Vagina (tissue), 2 donors: ENCODE measurements at regions not wholly inside any gene's neighbourhood (a gene's known extent, or its start where the extent isn't known, plus 50 kb on each side); places are given as distances from the start of the nearest gene placed in this dataset.

ENCODE experiments used
- DNase-seq, 2 donors: peaks; one replicate each; pipeline ENCODE4 v3.0.0-alpha.2; 2017; ENCODE audit errors: extremely low spot score in 2 of 2
- H3K27ac ChIP-seq: fragments of 200-600 bp; sonication (generic); one replicate; pipeline ENCODE4 v1.5.1; 2019
- H3K27me3 ChIP-seq: fragments of 200-600 bp; sonication (generic); one replicate; pipeline ENCODE4 v1.5.1; 2019
- H3K36me3 ChIP-seq, 2 donors: fragments of 200-600 bp; sonication (generic); one replicate each; pipeline ENCODE4 v1.5.1; 2017 to 2019
- H3K4me1 ChIP-seq: fragments of 200-600 bp; sonication (generic); one replicate; pipeline ENCODE4 v1.5.1; 2019
- H3K4me3 ChIP-seq, 2 donors: fragments of 200-600 bp; sonication (generic); 1 replicate in 1 of 2; 2 replicates in 1 of 2; pipeline ENCODE4 v1.5.1; 2016 to 2019
- H3K9me3 ChIP-seq: fragments of 200-600 bp; sonication (generic); one replicate; pipeline ENCODE4 v1.5.1; 2019
- POLR2A ChIP-seq, 2 donors: fragments of 450-650 bp; IDR thresholded peaks; one replicate each; pipeline ENCODE4 v1.6.1; 2017; ENCODE audit warnings: antibody characterized with exemption in 2 of 2, mild to moderate bottlenecking in 2 of 2, moderate library complexity in 2 of 2
- POLR2AphosphoS5 ChIP-seq, 2 donors: sonication (generic); formaldehyde crosslinking; IDR thresholded peaks; one replicate each; pipeline ENCODE4 v1.9.0; 2017; ENCODE audit warnings: antibody characterized with exemption in 2 of 2, mild to moderate bottlenecking in 2 of 2, low read depth in 1 of 2; ENCODE audit not compliant: insufficient read depth in 1 of 2
- intact Hi-C: fragments of 100-400 bp; cut with DNase I; formaldehyde crosslinking; loops from one replicate; pipeline ENCODE4 v1.15.1; 2023
- TF ChIP-seq, protein P1 (sequence below), 3 experiments: fragments of 450-650 bp in 2 of 3; fragments of 200-600 bp in 1 of 3; sonication (generic) in 1 of 3; IDR thresholded peaks; one replicate each; pipeline ENCODE4 v1.5.1; 2017 to 2019; ENCODE audit warnings: antibody characterized with exemption in 3 of 3, mild to moderate bottlenecking in 2 of 3, moderate library complexity in 2 of 3

DNA sequence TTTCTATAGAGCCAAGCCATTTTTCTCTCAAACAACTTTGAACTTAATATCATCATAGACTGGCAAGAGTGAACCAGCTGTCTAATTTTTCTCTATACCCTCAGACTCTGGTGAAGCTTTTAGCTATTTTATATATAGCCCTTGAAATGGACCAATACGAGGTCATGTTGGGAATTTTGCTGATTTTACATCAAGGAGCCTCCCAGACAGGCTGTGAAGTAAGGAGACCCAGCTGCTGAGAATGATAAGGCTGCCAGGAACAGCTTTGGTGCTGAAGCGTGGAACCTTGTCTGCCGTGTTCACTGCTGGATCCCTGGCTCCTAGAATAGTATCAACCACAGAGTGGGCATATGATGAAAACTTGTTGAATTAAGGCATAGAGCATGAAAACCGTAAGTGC lies 326.2 kb upstream of the NAV3 start:
- Histone ChIP-seq H3K27me3 (no peaks in the 10 kb centered on the region), H3K4me1 (no peaks in the 10 kb centered on the region), H3K4me3 (no peak overlapping the region), H3K27ac (no peak overlapping the region), H3K9me3 (no peaks in the 10 kb centered on the region), H3K36me3 (no peaks in the 10 kb centered on the region)
- no peak for TF ChIP-seq POLR2A (IDR thresholded peaks at IDR 0.05)
- intact Hi-C loops, result no loop called here
- DNase-seq, result no peak

DNA sequence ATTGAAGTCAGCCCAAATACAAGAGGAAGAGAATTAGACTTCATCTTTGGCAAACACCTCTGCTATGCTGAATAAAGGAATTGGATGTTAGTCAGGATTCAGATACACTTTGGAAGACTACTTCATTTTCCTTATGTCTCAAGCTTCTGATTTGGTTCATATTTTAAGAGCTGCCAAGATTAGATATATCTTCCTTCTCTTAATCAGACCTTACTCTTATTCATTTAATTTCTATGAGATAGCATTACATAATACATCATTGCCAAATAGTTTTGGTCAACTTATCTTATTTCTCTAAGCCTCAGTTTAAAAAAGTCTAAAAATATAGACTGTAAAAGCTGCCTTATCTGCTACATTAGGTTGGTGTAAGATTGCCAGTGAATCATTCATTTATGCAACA lies 330.6 kb upstream of the NAV3 start:
- DNase-seq, result no peak
- no peaks in the 10 kb centered on the region for H3K4me1 ChIP-seq
- no peaks in the 10 kb centered on the region for H3K27me3 ChIP-seq
- no peaks in the 10 kb centered on the region for H3K36me3 ChIP-seq
- no peak overlapping the region for H3K27ac ChIP-seq
- no peaks in the 10 kb centered on the region for H3K9me3 ChIP-seq
- TF ChIP-seq POLR2AphosphoS5 (IDR thresholded peaks at IDR 0.05; ENCODE audit: insufficient read depth in 1 of 2, low read depth in 1 of 2) (no peak), POLR2A (IDR thresholded peaks at IDR 0.05) (no peak)
- TF ChIP-seq, protein P1, sequence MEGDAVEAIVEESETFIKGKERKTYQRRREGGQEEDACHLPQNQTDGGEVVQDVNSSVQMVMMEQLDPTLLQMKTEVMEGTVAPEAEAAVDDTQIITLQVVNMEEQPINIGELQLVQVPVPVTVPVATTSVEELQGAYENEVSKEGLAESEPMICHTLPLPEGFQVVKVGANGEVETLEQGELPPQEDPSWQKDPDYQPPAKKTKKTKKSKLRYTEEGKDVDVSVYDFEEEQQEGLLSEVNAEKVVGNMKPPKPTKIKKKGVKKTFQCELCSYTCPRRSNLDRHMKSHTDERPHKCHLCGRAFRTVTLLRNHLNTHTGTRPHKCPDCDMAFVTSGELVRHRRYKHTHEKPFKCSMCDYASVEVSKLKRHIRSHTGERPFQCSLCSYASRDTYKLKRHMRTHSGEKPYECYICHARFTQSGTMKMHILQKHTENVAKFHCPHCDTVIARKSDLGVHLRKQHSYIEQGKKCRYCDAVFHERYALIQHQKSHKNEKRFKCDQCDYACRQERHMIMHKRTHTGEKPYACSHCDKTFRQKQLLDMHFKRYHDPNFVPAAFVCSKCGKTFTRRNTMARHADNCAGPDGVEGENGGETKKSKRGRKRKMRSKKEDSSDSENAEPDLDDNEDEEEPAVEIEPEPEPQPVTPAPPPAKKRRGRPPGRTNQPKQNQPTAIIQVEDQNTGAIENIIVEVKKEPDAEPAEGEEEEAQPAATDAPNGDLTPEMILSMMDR (IDR thresholded peaks at IDR 0.05), result no peak
- intact Hi-C loops, result no loop called here
- H3K4me3 ChIP-seq, result no peak overlapping the region

DNA sequence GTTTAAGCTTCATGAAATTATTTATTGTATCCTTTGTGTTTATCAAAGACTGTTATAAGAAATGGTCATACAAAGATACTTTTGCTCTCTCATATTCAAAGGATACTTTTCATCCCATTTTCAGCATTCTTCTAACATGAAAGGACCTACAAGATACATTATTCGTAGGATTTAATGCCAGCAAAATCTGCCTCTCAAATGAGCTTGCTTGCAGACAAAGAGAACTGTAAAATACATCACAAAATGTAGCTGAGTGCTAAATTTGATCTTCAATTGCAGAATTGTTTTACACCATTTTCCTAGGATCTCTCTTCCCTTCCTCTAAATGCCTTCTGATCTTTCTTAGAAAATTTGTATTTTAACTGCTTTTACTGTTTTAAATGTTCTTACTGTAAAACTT lies 333.0 kb upstream of the NAV3 start:
- H3K9me3 ChIP-seq, result no peaks in the 10 kb centered on the region
- intact Hi-C loops, result no loop called here
- H3K36me3 ChIP-seq, result no peaks in the 10 kb centered on the region
- no peaks in the 10 kb centered on the region for H3K27me3 ChIP-seq
- DNase-seq, result no peak
- H3K4me1 ChIP-seq, result no peaks in the 10 kb centered on the region
- TF ChIP-seq POLR2A (IDR thresholded peaks at IDR 0.05), result no peak
- TF ChIP-seq, protein P1 (IDR thresholded peaks at IDR 0.05), result no peak
- no peak overlapping the region for H3K4me3 ChIP-seq
- no peak overlapping the region for H3K27ac ChIP-seq

DNA sequence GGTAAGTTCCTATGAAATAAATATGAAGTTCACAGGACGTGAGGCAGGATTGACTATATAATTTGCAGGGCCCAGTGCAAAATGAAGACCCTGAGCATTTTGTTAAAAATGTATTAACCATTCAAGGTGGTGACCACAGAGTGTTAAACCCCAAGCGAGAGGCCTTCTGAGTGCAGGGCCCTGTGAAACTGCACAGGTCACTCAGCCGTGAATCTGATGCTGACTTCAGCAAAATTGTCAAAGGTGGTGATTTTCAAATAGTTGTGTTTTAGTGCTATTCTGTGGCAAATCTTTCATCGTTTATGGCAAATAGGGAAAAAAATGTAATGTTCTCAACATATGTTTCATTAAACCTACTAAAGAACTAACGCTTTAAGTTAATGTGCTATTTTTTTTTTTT lies 334.0 kb upstream of the NAV3 start:
- Histone ChIP-seq H3K27ac (no peak overlapping the region), H3K27me3 (no peaks in the 10 kb centered on the region), H3K9me3 (no peaks in the 10 kb centered on the region), H3K4me3 (no peak overlapping the region), H3K36me3 (no peaks in the 10 kb centered on the region), H3K4me1 (no peaks in the 10 kb centered on the region)
- intact Hi-C loops, result no loop called here
- TF ChIP-seq POLR2AphosphoS5 (IDR thresholded peaks at IDR 0.05; ENCODE audit: insufficient read depth in 1 of 2, low read depth in 1 of 2) (no peak), POLR2A (IDR thresholded peaks at IDR 0.05) (no peak)
- TF ChIP-seq, protein P1 (IDR thresholded peaks at IDR 0.05), result no peak
- DNase-seq, result no peak

DNA sequence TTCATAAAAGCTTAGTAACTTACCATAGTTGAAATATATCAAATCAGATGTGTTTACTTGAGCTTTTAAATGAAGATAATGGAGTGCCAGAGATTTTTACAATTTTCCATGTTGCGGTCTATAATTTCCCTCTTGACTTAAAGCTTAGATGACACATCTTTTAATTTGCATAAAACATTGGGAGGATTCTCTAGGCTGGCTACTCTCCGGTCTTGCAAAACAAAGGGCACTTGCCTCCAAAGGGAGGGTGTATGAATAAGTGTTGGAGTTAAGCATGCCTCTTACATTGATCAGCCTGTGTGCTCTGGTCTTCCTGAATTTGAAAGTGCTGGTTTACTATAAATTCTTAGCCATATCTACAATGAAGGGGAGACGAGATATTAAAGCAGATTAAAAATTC lies 336.4 kb upstream of the NAV3 start:
- TF ChIP-seq, protein P1 (IDR thresholded peaks at IDR 0.05), result no peak
- TF ChIP-seq POLR2AphosphoS5 (IDR thresholded peaks at IDR 0.05; ENCODE audit: insufficient read depth in 1 of 2, low read depth in 1 of 2) (no peak), POLR2A (IDR thresholded peaks at IDR 0.05) (no peak)
- Histone ChIP-seq H3K27me3 (no peaks in the 10 kb centered on the region), H3K9me3 (no peaks in the 10 kb centered on the region), H3K4me1 (no peaks in the 10 kb centered on the region), H3K36me3 (no peaks in the 10 kb centered on the region), H3K4me3 (no peak overlapping the region), H3K27ac (no peak overlapping the region)
- DNase-seq, result no peak
- intact Hi-C loops, result no loop called here
